Thyroid gland (tissue), 4 donors: ENCODE measurements at regions not wholly inside any gene's neighbourhood (a gene's known extent, or its start where the extent isn't known, plus 50 kb on each side); places are given as distances from the start of the nearest gene placed in this dataset.

Experiments
- POLR2A ChIP-seq, 2 donors: fragments of 450-650 bp; IDR thresholded peaks; one replicate each; pipeline ENCODE4 v1.6.1; 2017; ENCODE audit warnings: antibody characterized with exemption in 2 of 2, mild to moderate bottlenecking in 2 of 2, moderate library complexity in 1 of 2
- TF ChIP-seq, protein P1 (sequence below), 6 experiments: fragments of 200-600 bp in 3 of 6; fragments of 450-650 bp in 3 of 6; sonication (generic) in 3 of 6; IDR thresholded peaks; one replicate each; pipeline ENCODE4 v1.5.1; 2016 to 2019; ENCODE audit warnings: antibody characterized with exemption in 6 of 6, mild to moderate bottlenecking in 2 of 6, inconsistent platforms in 1 of 6, moderate library complexity in 1 of 6

DNA sequence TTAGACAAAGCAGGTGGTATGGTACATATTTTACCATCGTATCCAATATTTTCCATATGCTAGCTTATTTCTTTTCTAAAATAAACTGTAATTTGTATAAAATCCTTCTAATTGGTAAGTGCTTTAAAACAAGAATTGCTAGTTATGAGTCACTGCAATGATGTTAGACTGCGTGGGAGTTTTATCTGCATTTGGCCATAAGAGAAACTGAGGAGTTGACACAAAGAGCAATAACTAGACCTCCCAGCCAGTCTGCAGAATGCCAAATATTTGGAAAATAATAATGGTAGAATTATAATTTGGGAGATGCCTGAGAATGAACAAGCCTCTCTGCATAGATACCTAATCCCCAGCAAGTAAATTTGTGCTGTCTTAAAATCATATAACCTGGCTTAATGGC is 61.7 kb upstream of the PTPRR start:
- TF ChIP-seq, protein P1, sequence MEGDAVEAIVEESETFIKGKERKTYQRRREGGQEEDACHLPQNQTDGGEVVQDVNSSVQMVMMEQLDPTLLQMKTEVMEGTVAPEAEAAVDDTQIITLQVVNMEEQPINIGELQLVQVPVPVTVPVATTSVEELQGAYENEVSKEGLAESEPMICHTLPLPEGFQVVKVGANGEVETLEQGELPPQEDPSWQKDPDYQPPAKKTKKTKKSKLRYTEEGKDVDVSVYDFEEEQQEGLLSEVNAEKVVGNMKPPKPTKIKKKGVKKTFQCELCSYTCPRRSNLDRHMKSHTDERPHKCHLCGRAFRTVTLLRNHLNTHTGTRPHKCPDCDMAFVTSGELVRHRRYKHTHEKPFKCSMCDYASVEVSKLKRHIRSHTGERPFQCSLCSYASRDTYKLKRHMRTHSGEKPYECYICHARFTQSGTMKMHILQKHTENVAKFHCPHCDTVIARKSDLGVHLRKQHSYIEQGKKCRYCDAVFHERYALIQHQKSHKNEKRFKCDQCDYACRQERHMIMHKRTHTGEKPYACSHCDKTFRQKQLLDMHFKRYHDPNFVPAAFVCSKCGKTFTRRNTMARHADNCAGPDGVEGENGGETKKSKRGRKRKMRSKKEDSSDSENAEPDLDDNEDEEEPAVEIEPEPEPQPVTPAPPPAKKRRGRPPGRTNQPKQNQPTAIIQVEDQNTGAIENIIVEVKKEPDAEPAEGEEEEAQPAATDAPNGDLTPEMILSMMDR (IDR thresholded peaks at IDR 0.05): no peak
- TF ChIP-seq POLR2A (IDR thresholded peaks at IDR 0.05): no peak
